OCI-LY1 (cell line): ENCODE measurements at regions not wholly inside any gene's neighbourhood (a gene's known extent, or its start where the extent isn't known, plus 50 kb on each side); places are given as distances from the start of the nearest gene placed in this dataset.

Experiments used
- H2AFZ ChIP-seq: fragments of 200-600 bp; sonication (generic), shearing (Covaris generic); 2 replicates; pipeline ENCODE4 v1.6.0; 2014; ENCODE audit warnings: antibody characterized with exemption, mild to moderate bottlenecking, low read length
- H3F3A ChIP-seq: fragments of 200-600 bp; sonication (generic), shearing (Covaris generic); 2 replicates; pipeline ENCODE4 v1.6.0; 2014; ENCODE audit warnings: mild to moderate bottlenecking, antibody characterized with exemption, low read length, moderate library complexity; ENCODE audit not compliant: insufficient read depth
- H3K27ac ChIP-seq: fragments of 200-600 bp; sonication (generic); 2 replicates; pipeline ENCODE4 v1.5.1; 2014; ENCODE audit warnings: low read length, mixed run types, mild to moderate bottlenecking, low read depth; ENCODE audit not compliant: poor library complexity, severe bottlenecking
- H3K27me3 ChIP-seq: fragments of 200-600 bp; sonication (generic); 2 replicates; pipeline ENCODE4 v1.6.0; 2014; ENCODE audit warnings: antibody characterized with exemption, mild to moderate bottlenecking, low read length, moderate library complexity; ENCODE audit not compliant: insufficient read depth
- H3K36me3 ChIP-seq: fragments of 200-600 bp; sonication (generic); 2 replicates; pipeline ENCODE4 v1.6.1; 2014; ENCODE audit warnings: mild to moderate bottlenecking, antibody characterized with exemption, low read length, moderate library complexity, mixed read lengths; ENCODE audit not compliant: insufficient read depth
- H3K4me1 ChIP-seq: fragments of 200-600 bp; sonication (generic); 2 replicates; pipeline ENCODE4 v1.5.1; 2014; ENCODE audit warnings: mild to moderate bottlenecking, low read length, moderate library complexity; ENCODE audit not compliant: insufficient read depth, severe bottlenecking
- H3K4me2 ChIP-seq: fragments of 200-600 bp; sonication (generic), shearing (Covaris generic); 2 replicates; pipeline ENCODE4 v1.6.1; 2014; ENCODE audit warnings: low read length
- H3K4me3 ChIP-seq: fragments of 200-600 bp; sonication (generic); 2 replicates; pipeline ENCODE4 v1.5.1; 2014; ENCODE audit warnings: low read length, low read depth, mild to moderate bottlenecking, mixed read lengths; ENCODE audit not compliant: poor library complexity, severe bottlenecking
- H3K79me2 ChIP-seq: fragments of 200-600 bp; shearing (Covaris generic); 2 replicates; pipeline ENCODE4 v1.6.1; 2016; ENCODE audit warnings: mixed run types, low read length, mixed read lengths; ENCODE audit not compliant: insufficient read depth
- H3K9ac ChIP-seq: fragments of 200-600 bp; sonication (generic), shearing (Covaris generic); 2 replicates; pipeline ENCODE4 v1.6.1; 2014; ENCODE audit warnings: mild to moderate bottlenecking, low read length, mixed read lengths
- H3K9me2 ChIP-seq: fragments of 200-600 bp; sonication (generic), shearing (Covaris generic); 2 replicates; pipeline ENCODE4 v1.6.1; 2014; ENCODE audit warnings: low read depth, mild to moderate bottlenecking, low read length, mixed read lengths
- H3K9me3 ChIP-seq: fragments of 200-600 bp; shearing (Covaris generic); 2 replicates; pipeline ENCODE4 v1.6.1; 2014; ENCODE audit warnings: low read length, mixed read lengths
- H4K20me1 ChIP-seq: fragments of 200-600 bp; sonication (generic), shearing (Covaris generic); 2 replicates; pipeline ENCODE4 v1.6.0; 2016; ENCODE audit warnings: mild to moderate bottlenecking, low read length; ENCODE audit not compliant: insufficient read depth
- EZH2 ChIP-seq: fragments of 200-600 bp; sonication (generic), shearing (Covaris generic); IDR thresholded peaks from 2 replicates; pipeline ENCODE4 v1.8.0; 2017; ENCODE audit warnings: borderline replicate concordance, mixed run types, mild to moderate bottlenecking, antibody characterized with exemption, low read length, moderate library complexity, mixed read lengths
- TF ChIP-seq, protein P1 (sequence below): fragments of 200-600 bp; sonication (generic), shearing (Covaris generic); IDR thresholded peaks from 2 replicates; pipeline ENCODE4 v1.5.1; 2017; ENCODE audit warnings: mild to moderate bottlenecking, antibody characterized with exemption, low read length, moderate library complexity, mixed read lengths

DNA sequence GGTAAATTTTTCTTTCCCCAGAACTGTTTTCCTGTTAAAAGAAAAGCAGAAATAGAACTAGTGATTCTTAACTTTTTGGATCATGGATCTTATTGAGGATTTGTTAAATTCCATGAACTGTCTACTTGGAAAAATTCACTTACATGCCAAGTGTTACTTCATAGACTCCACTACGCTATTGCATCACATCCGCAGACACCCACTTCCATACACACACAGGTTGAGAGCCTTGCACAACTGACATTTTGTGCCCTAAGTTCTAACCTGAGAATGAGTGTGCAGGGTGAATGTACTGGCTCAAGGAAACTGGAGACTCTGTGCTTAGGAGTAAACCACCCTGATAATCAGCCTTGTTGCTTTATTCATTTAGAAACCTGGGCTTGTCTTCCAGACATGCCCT lies 250.5 kb upstream of the EDA2R start:
- no peaks in the 10 kb centered on the region for H3K4me1 ChIP-seq
- no peak overlapping the region for H3K9ac ChIP-seq
- TF ChIP-seq, protein P1, sequence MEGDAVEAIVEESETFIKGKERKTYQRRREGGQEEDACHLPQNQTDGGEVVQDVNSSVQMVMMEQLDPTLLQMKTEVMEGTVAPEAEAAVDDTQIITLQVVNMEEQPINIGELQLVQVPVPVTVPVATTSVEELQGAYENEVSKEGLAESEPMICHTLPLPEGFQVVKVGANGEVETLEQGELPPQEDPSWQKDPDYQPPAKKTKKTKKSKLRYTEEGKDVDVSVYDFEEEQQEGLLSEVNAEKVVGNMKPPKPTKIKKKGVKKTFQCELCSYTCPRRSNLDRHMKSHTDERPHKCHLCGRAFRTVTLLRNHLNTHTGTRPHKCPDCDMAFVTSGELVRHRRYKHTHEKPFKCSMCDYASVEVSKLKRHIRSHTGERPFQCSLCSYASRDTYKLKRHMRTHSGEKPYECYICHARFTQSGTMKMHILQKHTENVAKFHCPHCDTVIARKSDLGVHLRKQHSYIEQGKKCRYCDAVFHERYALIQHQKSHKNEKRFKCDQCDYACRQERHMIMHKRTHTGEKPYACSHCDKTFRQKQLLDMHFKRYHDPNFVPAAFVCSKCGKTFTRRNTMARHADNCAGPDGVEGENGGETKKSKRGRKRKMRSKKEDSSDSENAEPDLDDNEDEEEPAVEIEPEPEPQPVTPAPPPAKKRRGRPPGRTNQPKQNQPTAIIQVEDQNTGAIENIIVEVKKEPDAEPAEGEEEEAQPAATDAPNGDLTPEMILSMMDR: no peak
- TF ChIP-seq EZH2: no peak
- no peaks in the 10 kb centered on the region for H3K79me2 ChIP-seq
- no peaks in the 10 kb centered on the region for H3F3A ChIP-seq
- no peaks in the 10 kb centered on the region for H4K20me1 ChIP-seq
- no peak overlapping the region for H3K4me3 ChIP-seq
- no peaks in the 10 kb centered on the region for H3K9me2 ChIP-seq
- no peak overlapping the region for H3K27ac ChIP-seq
- no peak overlapping the region for H2AFZ ChIP-seq
- H3K27me3 ChIP-seq: no peaks in the 10 kb centered on the region
- no peaks in the 10 kb centered on the region for H3K9me3 ChIP-seq
- no peak overlapping the region for H3K4me2 ChIP-seq
- no peaks in the 10 kb centered on the region for H3K36me3 ChIP-seq

DNA sequence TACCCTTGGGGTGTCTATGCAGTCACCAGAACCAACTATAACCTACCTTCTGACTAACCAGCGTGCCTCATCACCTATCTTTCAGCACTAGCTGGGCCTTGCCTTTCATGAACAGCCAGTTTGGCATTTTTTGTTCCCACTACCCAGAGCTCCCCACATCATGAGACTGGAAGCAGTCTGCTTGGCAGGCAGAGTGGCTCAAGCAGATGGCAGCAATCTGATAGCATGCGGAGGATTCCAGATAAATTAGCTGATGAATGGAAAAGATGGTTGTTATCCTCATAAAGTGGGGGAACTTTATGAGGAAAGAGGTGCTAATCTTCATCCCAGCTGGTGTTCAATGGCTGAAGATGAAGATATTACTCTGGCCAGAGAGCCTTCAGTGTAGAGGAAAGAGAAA lies 243.2 kb upstream of the EDA2R start:
- TF ChIP-seq, protein P1: no peak
- no peak for TF ChIP-seq EZH2

DNA sequence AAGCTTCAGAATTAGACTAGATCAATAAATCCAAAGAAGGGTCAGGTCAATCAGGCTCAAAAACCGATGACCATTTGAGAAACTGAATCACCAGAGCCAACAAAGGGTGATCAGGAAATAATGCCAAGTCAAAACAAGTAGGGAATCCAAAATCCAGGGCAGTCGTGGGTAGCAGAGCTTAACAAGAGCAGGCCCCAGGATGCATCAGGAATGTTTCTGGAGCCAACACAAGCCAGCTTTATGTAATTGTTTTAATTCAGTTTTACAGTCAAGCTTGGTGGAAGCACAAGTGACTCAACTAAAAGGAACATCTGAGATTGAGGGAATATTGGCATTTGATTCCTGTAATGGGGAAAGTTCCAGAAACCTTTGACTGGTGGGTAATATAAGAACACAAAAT lies 237.9 kb upstream of the EDA2R start:
- no peaks in the 10 kb centered on the region for H3K9me2 ChIP-seq
- no peaks in the 10 kb centered on the region for H3K9me3 ChIP-seq
- H3K4me2 ChIP-seq: no peak overlapping the region
- H3K36me3 ChIP-seq: no peaks in the 10 kb centered on the region
- H3K4me1 ChIP-seq: no peaks in the 10 kb centered on the region
- H4K20me1 ChIP-seq: no peaks in the 10 kb centered on the region
- TF ChIP-seq, protein P1: no peak
- TF ChIP-seq EZH2: no peak
- H2AFZ ChIP-seq: no peak overlapping the region
- H3K27ac ChIP-seq: no peak overlapping the region
- H3K4me3 ChIP-seq: no peak overlapping the region
- H3K9ac ChIP-seq: no peak overlapping the region
- no peaks in the 10 kb centered on the region for H3F3A ChIP-seq
- H3K79me2 ChIP-seq: no peaks in the 10 kb centered on the region
- no peaks in the 10 kb centered on the region for H3K27me3 ChIP-seq

More for the DNA sequence above, 243.2 kb upstream of the EDA2R start:
- Histone ChIP-seq H3K4me2 (no peak overlapping the region), H3K79me2 (no peaks in the 10 kb centered on the region), H3K4me1 (no peaks in the 10 kb centered on the region), H3K9me2 (no peaks in the 10 kb centered on the region), H3K9me3 (no peaks in the 10 kb centered on the region), H3K27ac (no peak overlapping the region), H3K27me3 (no peaks in the 10 kb centered on the region), H3K9ac (no peak overlapping the region), H2AFZ (no peak overlapping the region), H4K20me1 (no peaks in the 10 kb centered on the region), H3K36me3 (no peaks in the 10 kb centered on the region), H3F3A (no peaks in the 10 kb centered on the region), H3K4me3 (no peak overlapping the region)
